SU-DHL-6 (cell line): ENCODE measurements at regions not wholly inside any gene's neighbourhood (a gene's known extent, or its start where the extent isn't known, plus 50 kb on each side); places are given as distances from the start of the nearest gene placed in this dataset.

Experiments used
- CTCF ChIP-seq: fragments of 200-600 bp; sonication (generic); IDR thresholded peaks from one replicate; pipeline ENCODE4 v1.5.1; 2017; ENCODE audit warnings: antibody characterized with exemption, mild to moderate bottlenecking, low read length, moderate library complexity; ENCODE audit not compliant: insufficient read depth, poor library complexity, severe bottlenecking
- EZH2phosphoT487 ChIP-seq: fragments of 200-600 bp; sonication (generic), shearing (Covaris generic); conservative IDR thresholded peaks from 2 replicates; pipeline ENCODE4 v1.6.1; 2018; ENCODE audit warnings: mild to moderate bottlenecking, antibody characterized with exemption, low read length, moderate library complexity, mixed read lengths

GRCh38 chr5:125194883-125195282 lies 448.4 kb upstream of the ZNF608 start:
- TF ChIP-seq CTCF = no peak
- no peak for TF ChIP-seq EZH2phosphoT487
